WTC11 (cell line): ENCODE measurements at regions not wholly inside any gene's neighbourhood (a gene's known extent, or its start where the extent isn't known, plus 50 kb on each side); places are given as distances from the start of the nearest gene placed in this dataset.

Experiments used
- ATAC-seq: fragments of 200-7000 bp; cut with Tn5 transposase; 2 replicates; pipeline ENCODE4 v1.10.0; 2021; ENCODE audit warnings: mild to moderate bottlenecking, moderate library complexity
- CTCF ChIA-PET: fragments of 300-600 bp; sonication (Branson Sonifier 250); formaldehyde crosslinking; loops from one replicate; lab custom pipeline; 2021; ENCODE audit warnings: antibody characterized with exemption; lab: Charles Lee
- POLR2A ChIA-PET: fragments of 350-600 bp; sonication (Branson Sonifier 250); formaldehyde crosslinking; loops from one replicate; lab custom pipeline; 2021; ENCODE audit warnings: antibody characterized with exemption; lab: Charles Lee
- DNase-seq: peaks from one replicate; pipeline ENCODE4 v3.0.0; 2021; ENCODE audit warnings: low spot score
- H3K27ac Mint-ChIP-seq: 2 replicates; pipeline ENCODE4 v1.8.0; 2021; ENCODE audit warnings: mixed read lengths
- H3K27me3 Mint-ChIP-seq: 2 replicates; pipeline ENCODE4 v1.8.0; 2021; ENCODE audit warnings: low read depth, mild to moderate bottlenecking, moderate library complexity, mixed read lengths
- H3K36me3 Mint-ChIP-seq: 2 replicates; pipeline ENCODE4 v1.8.0; 2021; ENCODE audit warnings: mixed read lengths
- H3K4me1 Mint-ChIP-seq: 2 replicates; pipeline ENCODE4 v1.8.0; 2022; ENCODE audit warnings: mixed read lengths
- H3K4me3 Mint-ChIP-seq: 2 replicates; pipeline ENCODE4 v1.8.0; 2021; ENCODE audit warnings: mild to moderate bottlenecking, moderate library complexity, mixed read lengths
- H3K9me3 Mint-ChIP-seq: 2 replicates; pipeline ENCODE4 v1.8.0; 2021; ENCODE audit warnings: mixed read lengths
- ATF1 ChIP-seq: sonication (generic); formaldehyde crosslinking; IDR thresholded peaks from 2 replicates; pipeline ENCODE4 v1.8.1; 2023; ENCODE audit warnings: mild to moderate bottlenecking, moderate library complexity, missing genetic modification reagents
- CREB1 ChIP-seq: sonication (generic); formaldehyde crosslinking; IDR thresholded peaks from 2 replicates; pipeline ENCODE4 v1.8.0; 2023; ENCODE audit warnings: mild to moderate bottlenecking, missing genetic modification reagents
- ELF4 ChIP-seq: sonication (generic); formaldehyde crosslinking; IDR thresholded peaks from 2 replicates; pipeline ENCODE4 v1.8.1; 2022; ENCODE audit warnings: low read depth, mild to moderate bottlenecking, moderate library complexity, missing genetic modification reagents
- FOXJ3 ChIP-seq: sonication (generic); formaldehyde crosslinking; IDR thresholded peaks from 2 replicates; pipeline ENCODE4 v1.9.0; 2021; ENCODE audit warnings: missing genetic modification reagents, mild to moderate bottlenecking, borderline replicate concordance
- FOXP1 ChIP-seq: sonication (generic); formaldehyde crosslinking; IDR thresholded peaks from 2 replicates; pipeline ENCODE4 v1.8.0; 2022; ENCODE audit warnings: missing genetic modification reagents, mild to moderate bottlenecking, moderate library complexity, borderline replicate concordance
- FOXP4 ChIP-seq: sonication (generic); formaldehyde crosslinking; IDR thresholded peaks from 2 replicates; pipeline ENCODE4 v1.8.0; 2022; ENCODE audit warnings: mild to moderate bottlenecking, missing genetic modification reagents
- JAZF1 ChIP-seq: fragments of 250-450 bp; sonication (Bioruptor Pico); IDR thresholded peaks from 2 replicates; pipeline ENCODE4 v1.9.0; 2021; ENCODE audit warnings: moderate library complexity, mild to moderate bottlenecking, inconsistent platforms
- MXD4 ChIP-seq: fragments of 250-450 bp; sonication (Bioruptor Pico); IDR thresholded peaks from 2 replicates; pipeline ENCODE4 v1.8.0; 2021; ENCODE audit warnings: mild to moderate bottlenecking, moderate library complexity, borderline replicate concordance
- MYBL2 ChIP-seq: sonication (generic); formaldehyde crosslinking; IDR thresholded peaks from 2 replicates; pipeline ENCODE4 v1.8.1; 2023; ENCODE audit warnings: mild to moderate bottlenecking, moderate library complexity, missing genetic modification reagents
- PRRX2 ChIP-seq: fragments of 250-450 bp; sonication (Bioruptor Pico); IDR thresholded peaks from 2 replicates; pipeline ENCODE4 v1.8.0; 2021; ENCODE audit warnings: mild to moderate bottlenecking
- RORB ChIP-seq: fragments of 250-450 bp; sonication (Bioruptor Pico); IDR thresholded peaks from 2 replicates; pipeline ENCODE4 v1.9.0; 2021; ENCODE audit warnings: mild to moderate bottlenecking
- SP1 ChIP-seq: sonication (generic); formaldehyde crosslinking; conservative IDR thresholded peaks from 2 replicates; pipeline ENCODE4 v1.8.1; 2022; ENCODE audit warnings: missing genetic modification reagents
- TF ChIP-seq, protein P1 (sequence below): fragments of 250-450 bp; sonication (Bioruptor Pico); IDR thresholded peaks from 2 replicates; pipeline ENCODE4 v1.9.0; 2021; ENCODE audit warnings: moderate library complexity, mild to moderate bottlenecking, inconsistent platforms, borderline replicate concordance
- TF ChIP-seq, protein P2 (sequence below): sonication (generic); formaldehyde crosslinking; IDR thresholded peaks from 2 replicates; pipeline ENCODE4 v1.8.0; 2023; ENCODE audit warnings: missing genetic modification reagents, mild to moderate bottlenecking, borderline replicate concordance
- TF ChIP-seq, protein P3 (sequence below): sonication (generic); formaldehyde crosslinking; IDR thresholded peaks from 2 replicates; pipeline ENCODE4 v1.8.1; 2022; ENCODE audit warnings: mild to moderate bottlenecking, missing genetic modification reagents, moderate library complexity, borderline replicate concordance
- TF ChIP-seq, protein P4 (sequence below): sonication (generic); formaldehyde crosslinking; IDR thresholded peaks from 2 replicates; pipeline ENCODE4 v1.8.1; 2023; ENCODE audit warnings: mild to moderate bottlenecking, missing genetic modification reagents, moderate library complexity

GRCh38 chr1:170856455-170856854 lies 78.9 kb upstream of the MROH9 start:
- Mint-ChIP-seq H3K27ac (no peak overlapping the region), H3K4me3 (no peak overlapping the region), H3K36me3 (no peaks in the 10 kb centered on the region), H3K27me3 (no peaks in the 10 kb centered on the region), H3K9me3 (peaks cover 3% of the 10 kb centered on the region; the same call in 1 of the 2 replicates), H3K4me1 (no peaks in the 10 kb centered on the region)
- POLR2A ChIA-PET: no interaction called here
- no peak for DNase-seq
- ATAC-seq: no peak
- TF ChIP-seq, protein P1, sequence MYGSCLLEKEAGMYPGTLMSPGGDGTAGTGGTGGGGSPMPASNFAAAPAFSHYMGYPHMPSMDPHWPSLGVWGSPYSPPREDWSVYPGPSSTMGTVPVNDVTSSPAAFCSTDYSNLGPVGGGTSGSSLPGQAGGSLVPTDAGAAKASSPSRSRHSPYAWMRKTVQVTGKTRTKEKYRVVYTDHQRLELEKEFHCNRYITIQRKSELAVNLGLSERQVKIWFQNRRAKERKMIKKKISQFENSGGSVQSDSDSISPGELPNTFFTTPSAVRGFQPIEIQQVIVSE (CRISPR knock-in tag): no peak
- TF ChIP-seq ATF1 (CRISPR knock-in tag) (no peak), JAZF1 (no peak), FOXP1 (CRISPR knock-in tag) (no peak), SP1 (CRISPR knock-in tag) (no peak), CREB1 (CRISPR knock-in tag) (no peak), ELF4 (no peak), FOXJ3 (CRISPR knock-in tag) (no peak), FOXP4 (CRISPR knock-in tag) (no peak), MYBL2 (CRISPR knock-in tag) (no peak), PRRX2 (CRISPR knock-in tag) (no peak), RORB (no peak)
- TF ChIP-seq, protein P2, sequence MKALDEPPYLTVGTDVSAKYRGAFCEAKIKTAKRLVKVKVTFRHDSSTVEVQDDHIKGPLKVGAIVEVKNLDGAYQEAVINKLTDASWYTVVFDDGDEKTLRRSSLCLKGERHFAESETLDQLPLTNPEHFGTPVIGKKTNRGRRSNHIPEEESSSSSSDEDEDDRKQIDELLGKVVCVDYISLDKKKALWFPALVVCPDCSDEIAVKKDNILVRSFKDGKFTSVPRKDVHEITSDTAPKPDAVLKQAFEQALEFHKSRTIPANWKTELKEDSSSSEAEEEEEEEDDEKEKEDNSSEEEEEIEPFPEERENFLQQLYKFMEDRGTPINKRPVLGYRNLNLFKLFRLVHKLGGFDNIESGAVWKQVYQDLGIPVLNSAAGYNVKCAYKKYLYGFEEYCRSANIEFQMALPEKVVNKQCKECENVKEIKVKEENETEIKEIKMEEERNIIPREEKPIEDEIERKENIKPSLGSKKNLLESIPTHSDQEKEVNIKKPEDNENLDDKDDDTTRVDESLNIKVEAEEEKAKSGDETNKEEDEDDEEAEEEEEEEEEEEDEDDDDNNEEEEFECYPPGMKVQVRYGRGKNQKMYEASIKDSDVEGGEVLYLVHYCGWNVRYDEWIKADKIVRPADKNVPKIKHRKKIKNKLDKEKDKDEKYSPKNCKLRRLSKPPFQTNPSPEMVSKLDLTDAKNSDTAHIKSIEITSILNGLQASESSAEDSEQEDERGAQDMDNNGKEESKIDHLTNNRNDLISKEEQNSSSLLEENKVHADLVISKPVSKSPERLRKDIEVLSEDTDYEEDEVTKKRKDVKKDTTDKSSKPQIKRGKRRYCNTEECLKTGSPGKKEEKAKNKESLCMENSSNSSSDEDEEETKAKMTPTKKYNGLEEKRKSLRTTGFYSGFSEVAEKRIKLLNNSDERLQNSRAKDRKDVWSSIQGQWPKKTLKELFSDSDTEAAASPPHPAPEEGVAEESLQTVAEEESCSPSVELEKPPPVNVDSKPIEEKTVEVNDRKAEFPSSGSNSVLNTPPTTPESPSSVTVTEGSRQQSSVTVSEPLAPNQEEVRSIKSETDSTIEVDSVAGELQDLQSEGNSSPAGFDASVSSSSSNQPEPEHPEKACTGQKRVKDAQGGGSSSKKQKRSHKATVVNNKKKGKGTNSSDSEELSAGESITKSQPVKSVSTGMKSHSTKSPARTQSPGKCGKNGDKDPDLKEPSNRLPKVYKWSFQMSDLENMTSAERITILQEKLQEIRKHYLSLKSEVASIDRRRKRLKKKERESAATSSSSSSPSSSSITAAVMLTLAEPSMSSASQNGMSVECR (CRISPR knock-in tag): no peak
- TF ChIP-seq, protein P3, sequence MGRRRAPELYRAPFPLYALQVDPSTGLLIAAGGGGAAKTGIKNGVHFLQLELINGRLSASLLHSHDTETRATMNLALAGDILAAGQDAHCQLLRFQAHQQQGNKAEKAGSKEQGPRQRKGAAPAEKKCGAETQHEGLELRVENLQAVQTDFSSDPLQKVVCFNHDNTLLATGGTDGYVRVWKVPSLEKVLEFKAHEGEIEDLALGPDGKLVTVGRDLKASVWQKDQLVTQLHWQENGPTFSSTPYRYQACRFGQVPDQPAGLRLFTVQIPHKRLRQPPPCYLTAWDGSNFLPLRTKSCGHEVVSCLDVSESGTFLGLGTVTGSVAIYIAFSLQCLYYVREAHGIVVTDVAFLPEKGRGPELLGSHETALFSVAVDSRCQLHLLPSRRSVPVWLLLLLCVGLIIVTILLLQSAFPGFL (CRISPR knock-in tag): no peak
- TF ChIP-seq, protein P4, sequence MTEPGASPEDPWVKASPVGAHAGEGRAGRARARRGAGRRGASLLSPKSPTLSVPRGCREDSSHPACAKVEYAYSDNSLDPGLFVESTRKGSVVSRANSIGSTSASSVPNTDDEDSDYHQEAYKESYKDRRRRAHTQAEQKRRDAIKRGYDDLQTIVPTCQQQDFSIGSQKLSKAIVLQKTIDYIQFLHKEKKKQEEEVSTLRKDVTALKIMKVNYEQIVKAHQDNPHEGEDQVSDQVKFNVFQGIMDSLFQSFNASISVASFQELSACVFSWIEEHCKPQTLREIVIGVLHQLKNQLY: no peak
- CTCF ChIA-PET: no interaction called here

GRCh38 chr1:170857955-170858354 lies 77.4 kb upstream of the MROH9 start:
- TF ChIP-seq FOXP1 (CRISPR knock-in tag): no peak
- no peak for TF ChIP-seq MXD4
- CTCF ChIA-PET: no interaction called here

More at GRCh38 chr1:170857955-170858354, 77.4 kb upstream of the MROH9 start:
- peaks cover 3% of the 10 kb centered on the region; the same call in 1 of the 2 replicates for H3K9me3 Mint-ChIP-seq
- no peak overlapping the region for H3K27ac Mint-ChIP-seq
- H3K27me3 Mint-ChIP-seq: no peaks in the 10 kb centered on the region
- no peak overlapping the region for H3K4me3 Mint-ChIP-seq
- H3K36me3 Mint-ChIP-seq: no peaks in the 10 kb centered on the region
- POLR2A ChIA-PET: no interaction called here
- no peak for DNase-seq
- H3K4me1 Mint-ChIP-seq: no peaks in the 10 kb centered on the region
- ATAC-seq: no peak
